SJSA1 (cell line): ENCODE measurements at regions not wholly inside any gene's neighbourhood (a gene's known extent, or its start where the extent isn't known, plus 50 kb on each side); places are given as distances from the start of the nearest gene placed in this dataset.
"Not testable (repeated sequence)": the region's sequence is repeated elsewhere in the genome, so short reads cannot be mapped to it uniquely, and the experiment has no call there.

Experiments used
- DNase-seq, 2 experiments: peaks; one replicate each; pipeline ENCODE4 v3.0.0-alpha.2; 2015 to 2020; ENCODE audit warnings: low spot score in 2 of 2, low read depth in 1 of 2
- H3K27ac ChIP-seq: fragments of 250-450 bp; sonication (Bioruptor Pico); 2 replicates; pipeline ENCODE4 v1.5.1; 2020; ENCODE audit warnings: mild to moderate bottlenecking, moderate library complexity
- H3K27me3 ChIP-seq: fragments of 250-450 bp; sonication (Bioruptor Pico); replicated peaks from 2 replicates; pipeline ENCODE4 v1.5.1; 2020; ENCODE audit warnings: mild to moderate bottlenecking, moderate library complexity
- H3K36me3 ChIP-seq: fragments of 250-450 bp; sonication (Bioruptor Pico); 2 replicates; pipeline ENCODE4 v1.5.1; 2020; ENCODE audit warnings: mild to moderate bottlenecking
- H3K4me1 ChIP-seq: fragments of 250-450 bp; sonication (Bioruptor Pico); replicated peaks from 2 replicates; pipeline ENCODE4 v1.6.1; 2021; ENCODE audit warnings: mild to moderate bottlenecking
- H3K4me3 ChIP-seq: fragments of 250-450 bp; sonication (Bioruptor Pico); 2 replicates; pipeline ENCODE4 v1.5.1; 2020; ENCODE audit warnings: mild to moderate bottlenecking
- H3K9me3 ChIP-seq: fragments of 250-450 bp; sonication (Bioruptor Pico); replicated peaks from 2 replicates; pipeline ENCODE4 v1.5.1; 2020; ENCODE audit warnings: mild to moderate bottlenecking

DNA sequence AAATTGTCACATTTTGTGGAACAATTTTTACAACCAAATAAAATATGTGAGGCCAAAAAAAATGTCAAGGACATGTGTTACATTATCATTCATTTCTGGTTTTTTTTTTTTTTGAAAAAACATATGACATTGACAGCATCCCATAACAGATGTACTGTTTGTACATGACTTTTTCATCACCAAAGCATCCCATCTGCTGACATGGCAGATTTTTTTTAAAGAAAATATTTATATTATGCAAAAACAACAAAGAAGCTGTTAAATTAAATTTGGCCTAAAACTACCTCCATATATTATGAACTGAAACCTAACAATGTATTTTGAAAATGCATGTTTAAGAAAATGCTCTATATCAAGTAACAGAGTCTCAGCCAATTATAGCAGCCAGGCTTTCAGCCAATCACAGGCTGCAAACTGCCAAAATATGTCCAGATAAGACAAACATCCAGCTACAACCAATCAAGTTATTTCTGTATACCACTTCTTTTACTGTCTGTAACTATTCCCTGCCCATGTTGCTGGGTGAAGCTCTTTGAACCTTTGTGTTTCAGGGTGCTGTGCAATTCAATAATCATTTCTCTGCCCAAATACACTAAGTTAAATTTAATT is 1111.8 kb downstream of the GRM8 start:
- Histone ChIP-seq H3K27ac (no peak overlapping the region), H3K4me3 (no peak overlapping the region), H3K36me3 (no peaks in the 10 kb centered on the region)

GRCh38 chr7:126119981-126120380 is 1132.8 kb downstream of the GRM8 start:
- H3K9me3 ChIP-seq: no peaks in the 10 kb centered on the region
- H3K27me3 ChIP-seq: no peaks in the 10 kb centered on the region
- no peaks in the 10 kb centered on the region for H3K36me3 ChIP-seq
- H3K27ac ChIP-seq: no peak overlapping the region
- no peak overlapping the region for H3K4me3 ChIP-seq
- no peaks in the 10 kb centered on the region for H3K4me1 ChIP-seq
- no peak for DNase-seq

More for the DNA sequence above, 1111.8 kb downstream of the GRM8 start:
- H3K4me1 ChIP-seq: no peaks in the 10 kb centered on the region
- H3K27me3 ChIP-seq: no peaks in the 10 kb centered on the region
- H3K9me3 ChIP-seq: no peaks in the 10 kb centered on the region; the same call in 1 of the 2 replicates
- DNase-seq: no peak

DNA sequence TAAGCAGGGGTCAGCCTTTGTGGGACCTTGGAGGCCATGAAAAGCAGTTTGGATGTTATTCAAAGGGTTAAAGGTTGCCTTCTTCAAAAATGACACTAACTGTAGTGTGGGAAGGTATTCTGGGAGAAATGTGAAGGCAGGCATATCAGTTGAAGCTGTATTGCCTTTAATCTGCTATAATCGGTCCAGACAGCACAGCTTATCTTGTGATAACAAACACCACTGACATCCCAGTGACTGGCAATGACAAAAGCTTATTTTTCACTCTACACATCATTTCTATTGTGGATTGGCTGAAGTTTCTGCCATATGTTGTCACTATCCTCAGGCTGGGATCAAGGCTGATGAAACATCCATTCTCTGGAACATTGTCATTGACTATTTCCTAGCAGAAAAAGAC is 1149.2 kb downstream of the GRM8 start:
- H3K27me3 ChIP-seq: no peaks in the 10 kb centered on the region
- no peak for DNase-seq
- H3K27ac ChIP-seq: no peak overlapping the region
- H3K4me3 ChIP-seq: no peak overlapping the region
- no peaks in the 10 kb centered on the region for H3K36me3 ChIP-seq
- H3K4me1 ChIP-seq: no peaks in the 10 kb centered on the region
- peaks cover 6% of the 10 kb centered on the region for H3K9me3 ChIP-seq

GRCh38 chr7:126083014-126083413 is 1153.4 kb upstream of the POT1 start:
- DNase-seq: no peak
- Histone ChIP-seq H3K9me3 (no peaks in the 10 kb centered on the region; the same call in 1 of the 2 replicates), H3K27ac (no peak overlapping the region), H3K27me3 (no peaks in the 10 kb centered on the region), H3K4me3 (no peak overlapping the region), H3K4me1 (no peaks in the 10 kb centered on the region), H3K36me3 (no peaks in the 10 kb centered on the region)

DNA sequence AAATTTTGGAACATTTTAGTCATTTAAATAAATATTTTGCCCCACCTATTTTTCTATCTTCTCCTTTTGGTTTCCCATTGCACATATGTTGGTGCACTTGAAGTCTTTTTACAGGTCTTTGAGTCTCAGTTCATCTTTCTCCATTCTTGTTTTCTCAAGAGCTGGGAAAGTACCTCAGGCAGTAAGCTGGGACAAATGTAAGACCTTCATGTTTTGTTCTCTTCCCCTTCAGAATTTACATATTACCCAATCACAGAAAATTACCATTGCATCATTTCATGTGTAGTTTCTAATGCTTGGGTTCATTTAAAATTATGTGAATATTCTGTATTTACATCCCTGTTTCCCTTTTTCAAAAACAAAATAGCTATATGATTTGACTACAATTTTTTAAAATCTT is 1150.0 kb upstream of the POT1 start:
- Histone ChIP-seq H3K9me3 (no peaks in the 10 kb centered on the region), H3K4me3 (no peak overlapping the region), H3K27me3 (no peaks in the 10 kb centered on the region), H3K36me3 (no peaks in the 10 kb centered on the region), H3K4me1 (no peaks in the 10 kb centered on the region), H3K27ac (no peak overlapping the region)
- no peak for DNase-seq

GRCh38 chr7:126079151-126079550 is 1149.5 kb upstream of the POT1 start:
- H3K4me3 ChIP-seq: no peak overlapping the region
- DNase-seq: no peak
- H3K36me3 ChIP-seq: no peaks in the 10 kb centered on the region
- no peaks in the 10 kb centered on the region for H3K9me3 ChIP-seq
- H3K4me1 ChIP-seq: no peaks in the 10 kb centered on the region
- no peak overlapping the region for H3K27ac ChIP-seq
- H3K27me3 ChIP-seq: no peaks in the 10 kb centered on the region

DNA sequence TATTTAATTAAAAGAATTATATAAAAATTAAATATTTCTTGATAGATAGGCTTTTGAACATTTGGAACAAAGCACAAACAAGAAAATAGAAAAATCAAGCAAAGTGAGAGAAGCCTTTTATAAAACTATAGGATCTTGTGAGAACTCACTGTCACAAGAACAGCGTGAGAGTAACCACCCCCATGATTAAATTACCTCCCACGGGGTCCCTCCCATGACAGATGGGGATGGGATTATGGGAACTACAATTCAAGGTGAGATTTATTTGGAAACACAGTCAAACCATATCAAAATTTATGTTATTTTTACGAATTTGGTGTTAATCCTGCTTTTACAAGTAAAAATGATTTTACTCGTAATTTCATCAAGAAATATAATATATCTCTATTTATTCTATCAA is 1136.1 kb upstream of the POT1 start:
- no peaks in the 10 kb centered on the region for H3K27me3 ChIP-seq
- H3K9me3 ChIP-seq: 0 out of 2 replicates have a peak, but pooled peaks cover 3% of the 10 kb centered on the region
- H3K27ac ChIP-seq: no peak overlapping the region
- H3K36me3 ChIP-seq: no peaks in the 10 kb centered on the region
- no peak overlapping the region for H3K4me3 ChIP-seq
- DNase-seq: no peak
- no peaks in the 10 kb centered on the region for H3K4me1 ChIP-seq

GRCh38 chr7:126057979-126058378 is 1128.4 kb upstream of the POT1 start:
- no peak for DNase-seq
- Histone ChIP-seq H3K4me1 (no peaks in the 10 kb centered on the region), H3K36me3 (no peaks in the 10 kb centered on the region), H3K27ac (no peak overlapping the region), H3K9me3 (peaks cover 7% of the 10 kb centered on the region; the same call in 1 of the 2 replicates), H3K27me3 (no peaks in the 10 kb centered on the region), H3K4me3 (no peak overlapping the region)

DNA sequence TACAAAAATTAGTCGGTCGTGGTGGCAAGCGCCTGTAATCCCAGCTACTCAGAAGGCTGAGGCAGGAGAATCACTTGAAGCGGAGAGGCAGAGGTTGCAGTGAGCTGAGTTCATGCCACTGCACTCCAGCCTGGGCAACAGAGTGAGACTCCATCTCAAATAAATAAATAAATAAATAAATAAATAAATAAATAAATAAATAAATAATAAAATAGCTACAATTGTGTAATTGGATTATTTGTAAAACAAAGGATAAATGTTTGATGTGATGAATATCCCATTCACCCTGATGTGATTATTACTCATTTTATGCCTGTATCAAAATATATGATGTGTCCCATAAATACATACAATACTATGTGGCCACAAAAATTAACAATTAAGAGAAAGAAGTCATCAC is 1127.0 kb upstream of the POT1 start:
- not testable (repeated sequence) for DNase-seq, H3K36me3 ChIP-seq, H3K4me3 ChIP-seq, H3K27me3 ChIP-seq, H3K9me3 ChIP-seq, H3K4me1 ChIP-seq, H3K27ac ChIP-seq

DNA sequence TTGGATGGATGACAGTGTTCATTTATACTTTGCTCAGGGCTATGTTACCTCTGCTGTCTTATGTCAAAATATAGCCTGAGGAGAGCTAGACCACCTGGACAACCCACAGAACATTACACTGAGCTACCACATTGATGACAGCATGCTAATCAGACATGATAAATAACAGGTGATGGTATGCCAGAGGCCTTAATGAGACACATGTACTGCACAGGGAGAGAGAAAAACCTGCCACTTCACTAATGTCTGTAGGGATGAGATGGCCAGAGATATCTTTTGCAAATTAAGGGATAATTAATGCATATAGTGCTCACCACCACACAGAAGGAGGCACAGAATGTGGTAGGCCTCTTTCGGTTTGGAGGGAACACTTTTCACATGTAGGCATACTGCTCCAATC is 1122.6 kb upstream of the POT1 start:
- no peaks in the 10 kb centered on the region for H3K27me3 ChIP-seq
- no peak for DNase-seq
- H3K27ac ChIP-seq: no peak overlapping the region
- no peak overlapping the region for H3K4me3 ChIP-seq
- H3K36me3 ChIP-seq: no peaks in the 10 kb centered on the region
- no peaks in the 10 kb centered on the region for H3K4me1 ChIP-seq
- no peaks in the 10 kb centered on the region; the same call in 1 of the 2 replicates for H3K9me3 ChIP-seq

DNA sequence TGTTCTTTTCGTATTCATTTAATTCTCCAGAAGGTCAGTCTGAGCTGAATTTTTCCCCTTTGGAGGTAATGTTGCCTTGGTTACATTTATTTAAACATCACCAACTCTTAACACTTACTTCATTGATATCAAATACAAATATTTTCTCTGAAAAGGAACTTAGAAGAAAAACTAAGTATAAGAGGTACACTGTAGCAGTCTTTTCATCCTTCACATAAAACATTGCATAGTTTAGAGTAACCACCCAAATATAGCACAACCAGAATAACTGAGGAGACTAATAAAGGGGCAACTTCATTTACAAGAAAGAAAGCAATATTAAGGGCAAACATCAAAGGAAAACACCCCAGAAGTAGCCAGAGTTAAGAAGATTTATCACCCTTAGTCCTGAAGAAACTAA is 1115.0 kb upstream of the POT1 start:
- no peaks in the 10 kb centered on the region for H3K36me3 ChIP-seq
- H3K4me1 ChIP-seq: no peaks in the 10 kb centered on the region
- no peaks in the 10 kb centered on the region; the same call in 1 of the 2 replicates for H3K9me3 ChIP-seq
- H3K27ac ChIP-seq: no peak overlapping the region
- H3K27me3 ChIP-seq: no peaks in the 10 kb centered on the region
- H3K4me3 ChIP-seq: no peak overlapping the region
- no peak for DNase-seq

GRCh38 chr7:126041472-126041871 is 1111.8 kb upstream of the POT1 start:
- no peaks in the 10 kb centered on the region for H3K27me3 ChIP-seq
- H3K9me3 ChIP-seq: no peaks in the 10 kb centered on the region
- no peaks in the 10 kb centered on the region for H3K36me3 ChIP-seq
- H3K4me1 ChIP-seq: no peaks in the 10 kb centered on the region
- no peak overlapping the region for H3K4me3 ChIP-seq
- H3K27ac ChIP-seq: no peak overlapping the region
- no peak for DNase-seq

GRCh38 chr7:126040114-126041045 is 1110.8 kb upstream of the POT1 start:
- Histone ChIP-seq H3K4me1 (no peaks in the 10 kb centered on the region), H3K27ac (no peak overlapping the region), H3K9me3 (no peaks in the 10 kb centered on the region), H3K4me3 (no peak overlapping the region), H3K36me3 (no peaks in the 10 kb centered on the region), H3K27me3 (no peaks in the 10 kb centered on the region)
- no peak for DNase-seq

- Histone ChIP-seq H3K4me1 (no peaks in the 10 kb centered on the region), H3K27ac (no peak overlapping the region), H3K9me3 (no peaks in the 10 kb centered on the region), H3K4me3 (no peak overlapping the region), H3K27me3 (no peaks in the 10 kb centered on the region), H3K36me3 (no peaks in the 10 kb centered on the region)
- no peak for DNase-seq
Observed at GRCh38 chr7:126026421-126027088, 1096.9 kb upstream of the POT1 start.
